AG09319 (cell line): ENCODE measurements at regions not wholly inside any gene's neighbourhood (a gene's known extent, or its start where the extent isn't known, plus 50 kb on each side); places are given as distances from the start of the nearest gene placed in this dataset.

Experiments
- DNase-seq: peaks from one replicate; pipeline ENCODE4 v3.0.0-alpha.2; 2010; ENCODE audit warnings: low read depth; ENCODE audit errors: extremely low read depth
- CTCF ChIP-seq: IDR thresholded peaks from 2 replicates; pipeline ENCODE4 v1.5.1; 2011; ENCODE audit warnings: low read depth, mild to moderate bottlenecking, inconsistent platforms, low read length, moderate library complexity

GRCh38 chr6:102571236-102571908, 1177.9 kb downstream of the GRIK2 start:
- no peak for TF ChIP-seq CTCF
- no peak for DNase-seq

- TF ChIP-seq CTCF = no peak
- DNase-seq = no peak
Observed at GRCh38 chr6:102562713-102563112, 1169.2 kb downstream of the GRIK2 start.

GRCh38 chr6:102553214-102553613, 1159.7 kb downstream of the GRIK2 start:
- no peak for DNase-seq
- no peak for TF ChIP-seq CTCF

- TF ChIP-seq CTCF = no peak
- no peak for DNase-seq
Observed at GRCh38 chr6:102549221-102549874, 1155.8 kb downstream of the GRIK2 start.

- no peak for DNase-seq
- no peak for TF ChIP-seq CTCF
Observed at GRCh38 chr6:102525336-102525735, 1131.8 kb downstream of the GRIK2 start.

GRCh38 chr6:102520966-102521365, 1127.5 kb downstream of the GRIK2 start:
- TF ChIP-seq CTCF = no peak
- no peak for DNase-seq

- no peak for DNase-seq
- no peak for TF ChIP-seq CTCF
Observed at GRCh38 chr6:102517506-102517905, 1124.0 kb downstream of the GRIK2 start.
